ENCODE measurements at regions not wholly inside any gene's neighbourhood (a gene's known extent, or its start where the extent isn't known, plus 50 kb on each side); places are given as distances from the start of the nearest gene placed in this dataset.
"Not testable (repeated sequence)": the region's sequence is repeated elsewhere in the genome, so short reads cannot be mapped to it uniquely, and the experiment has no call there.

DNA sequence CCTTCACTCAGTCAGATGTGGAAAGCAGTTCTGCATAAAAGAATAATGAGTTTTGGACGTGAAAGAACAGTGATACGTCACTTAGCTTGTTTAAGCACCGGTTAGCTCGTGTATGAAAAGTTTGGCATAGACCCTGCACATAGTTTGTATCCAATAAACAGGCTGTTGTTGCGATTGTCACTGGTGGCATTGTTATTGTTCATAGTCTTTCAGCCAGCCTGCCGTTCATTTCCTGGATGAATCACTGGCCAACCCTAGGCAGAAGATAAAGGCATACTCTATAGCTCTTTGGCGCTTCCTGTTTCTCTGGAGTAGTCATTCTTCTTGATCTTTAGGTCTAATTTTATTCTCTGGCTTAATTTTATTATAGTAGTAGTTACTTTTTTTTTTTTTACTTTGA lies 57.8 kb upstream of the ANKRD30A start:
- intact Hi-C loops (cut with DNase I) = no loop called here
- Histone ChIP-seq H3K4me3 (ENCODE audit: low read length) (no peak overlapping the region), H3K9me3 (ENCODE audit: control insufficient read depth, low read length) (no peaks in the 10 kb centered on the region), H3K4me1 (ENCODE audit: control insufficient read depth, insufficient read depth, low read length) (no peaks in the 10 kb centered on the region), H3K27me3 (ENCODE audit: control insufficient read depth, insufficient read depth) (no peaks in the 10 kb centered on the region), H3K27ac (ENCODE audit: low read length) (no peak overlapping the region)
- ATAC-seq (no peak), DNase-seq (no peak)
- WGBS = 76% methylated on average over 7 of the region's 7 CpGs

DNA sequence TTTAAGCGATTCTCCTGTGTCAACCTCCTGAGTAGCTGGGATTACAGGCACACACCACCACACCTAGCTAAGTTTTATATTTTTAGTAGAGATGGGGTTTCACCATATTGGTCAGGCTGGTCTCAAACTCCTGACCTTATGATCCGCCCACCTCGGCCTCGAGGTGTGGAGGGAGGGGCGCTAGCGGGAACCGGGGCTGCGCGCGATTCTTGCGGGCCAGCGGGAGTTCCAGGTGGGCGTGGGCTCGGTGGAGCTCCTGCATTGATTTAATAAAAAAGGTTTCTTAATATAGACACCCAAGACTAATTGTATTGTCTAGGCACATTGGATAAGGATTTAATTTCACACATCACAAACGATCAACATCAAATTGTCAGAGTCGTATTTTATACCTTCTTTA lies 63.1 kb upstream of the ANKRD30A start:
- DNase-seq; intact Hi-C loops (cut with DNase I): not testable (repeated sequence)

DNA sequence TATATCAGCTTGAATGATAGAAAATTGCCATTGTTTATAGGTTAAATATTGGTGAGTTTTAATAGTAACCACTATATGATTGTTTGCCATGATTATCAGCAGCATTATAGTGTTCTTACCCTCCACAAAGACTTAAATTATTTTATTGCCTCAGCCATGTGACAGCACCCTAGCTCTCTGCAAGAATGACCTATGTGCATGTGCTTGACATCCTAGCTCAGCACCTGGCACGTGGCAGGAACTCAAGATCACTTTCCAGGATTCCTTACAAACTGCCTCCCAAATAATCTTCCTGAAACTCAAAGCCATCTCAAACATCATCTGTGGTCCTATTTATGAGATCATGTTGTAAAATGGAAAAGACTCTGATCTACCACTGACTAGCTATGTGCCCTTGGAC lies 68.1 kb upstream of the ANKRD30A start:
- intact Hi-C loops (cut with DNase I) = no loop called here

More for the DNA sequence above, 63.1 kb upstream of the ANKRD30A start:
- not testable (repeated sequence) for ATAC-seq; H3K4me1 ChIP-seq (ENCODE audit: control insufficient read depth, insufficient read depth, low read length); H3K27ac ChIP-seq (ENCODE audit: low read length); H3K4me3 ChIP-seq (ENCODE audit: low read length); H3K27me3 ChIP-seq (ENCODE audit: control insufficient read depth, insufficient read depth); H3K9me3 ChIP-seq (ENCODE audit: control insufficient read depth, low read length)
- 90% methylated on average over 16 of the region's 16 CpGs for WGBS

DNA sequence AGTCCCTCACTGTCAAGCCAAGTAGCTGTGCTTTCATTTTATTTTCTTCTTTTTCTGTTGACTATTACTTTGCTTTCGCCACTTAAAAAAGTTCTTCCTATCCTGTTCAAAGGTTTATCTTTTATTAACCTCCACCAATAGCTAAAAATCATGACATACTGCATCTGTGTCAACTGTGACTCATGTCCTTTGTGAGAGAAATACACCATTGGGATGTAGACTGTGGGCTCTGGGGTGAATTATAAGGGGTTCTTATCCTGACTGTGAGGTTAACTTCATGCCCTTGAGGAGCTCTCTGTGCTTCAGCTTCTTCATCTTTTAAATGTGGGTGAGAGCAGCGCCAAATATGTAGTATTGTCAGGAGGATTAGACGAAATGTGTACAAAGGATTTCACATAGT lies 71.9 kb upstream of the ANKRD30A start:
- ATAC-seq (no peak), DNase-seq (no peak)
- Histone ChIP-seq H3K27ac (ENCODE audit: low read length) (no peak overlapping the region), H3K4me1 (ENCODE audit: control insufficient read depth, insufficient read depth, low read length) (no peaks in the 10 kb centered on the region), H3K4me3 (ENCODE audit: low read length) (no peak overlapping the region), H3K9me3 (ENCODE audit: control insufficient read depth, low read length) (no peaks in the 10 kb centered on the region), H3K27me3 (ENCODE audit: control insufficient read depth, insufficient read depth) (no peaks in the 10 kb centered on the region)
- WGBS = 72% methylated on average over 3 of the region's 3 CpGs
- intact Hi-C loops (cut with DNase I) = no loop called here

More for the DNA sequence above, 68.1 kb upstream of the ANKRD30A start:
- DNase-seq (no peak), ATAC-seq (no peak)
- H3K4me1 ChIP-seq (ENCODE audit: control insufficient read depth, insufficient read depth, low read length) = no peaks in the 10 kb centered on the region
- no peaks in the 10 kb centered on the region for H3K9me3 ChIP-seq (ENCODE audit: control insufficient read depth, low read length)
- no peak overlapping the region for H3K4me3 ChIP-seq (ENCODE audit: low read length)
- H3K27me3 ChIP-seq (ENCODE audit: control insufficient read depth, insufficient read depth) = no peaks in the 10 kb centered on the region
- no peak overlapping the region for H3K27ac ChIP-seq (ENCODE audit: low read length)
- 18% methylated on average over 1 of the region's 1 CpG for WGBS

DNA sequence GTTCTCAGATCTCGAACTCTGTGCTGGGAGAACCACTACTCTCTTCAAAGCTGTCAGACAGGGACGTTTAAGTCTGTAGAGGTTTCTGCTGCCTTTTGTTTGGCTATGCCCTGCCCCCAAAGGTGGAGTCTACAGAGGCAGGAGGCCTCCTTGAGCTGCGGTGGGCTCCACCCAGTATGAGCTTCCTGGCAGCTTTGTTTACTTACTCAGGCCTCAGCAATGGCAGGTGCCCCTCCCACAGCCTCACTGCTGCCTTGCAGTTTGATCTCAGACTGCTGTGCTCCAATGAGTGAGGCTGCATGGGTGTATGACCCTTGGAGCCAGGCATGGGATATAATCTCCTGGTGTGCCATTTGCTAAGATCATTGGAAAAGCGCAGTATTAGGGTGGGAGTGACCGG lies 75.4 kb upstream of the ANKRD30A start:
- 73% methylated on average over 5 of the region's 5 CpGs for WGBS
- H3K27me3 ChIP-seq (ENCODE audit: control insufficient read depth, insufficient read depth); H3K9me3 ChIP-seq (ENCODE audit: control insufficient read depth, low read length); DNase-seq; intact Hi-C loops (cut with DNase I); H3K27ac ChIP-seq (ENCODE audit: low read length); ATAC-seq; H3K4me3 ChIP-seq (ENCODE audit: low read length); H3K4me1 ChIP-seq (ENCODE audit: control insufficient read depth, insufficient read depth, low read length): not testable (repeated sequence)

DNA sequence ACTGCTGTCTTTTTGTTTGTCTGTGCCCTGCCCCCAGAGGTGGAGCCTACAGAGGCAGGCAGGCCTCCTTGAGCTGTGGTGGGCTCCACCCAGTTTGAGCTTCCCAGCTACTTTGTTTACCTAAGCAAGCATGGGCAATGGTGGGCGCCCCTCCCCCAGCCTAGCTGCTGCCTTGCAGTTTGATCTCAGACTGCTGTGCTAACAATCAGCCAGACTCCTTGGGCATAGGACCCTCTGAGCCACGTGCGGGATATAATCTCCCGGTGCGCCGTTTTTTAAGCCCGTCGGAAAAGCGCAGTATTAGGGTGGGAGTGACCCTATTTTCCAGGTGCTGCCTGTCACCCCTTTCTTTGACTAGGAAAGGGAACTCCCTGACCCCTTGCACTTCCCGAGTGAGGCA lies 81.1 kb upstream of the ANKRD30A start:
- H3K27ac ChIP-seq (ENCODE audit: low read length); ATAC-seq; H3K27me3 ChIP-seq (ENCODE audit: control insufficient read depth, insufficient read depth); intact Hi-C loops (cut with DNase I); H3K4me3 ChIP-seq (ENCODE audit: low read length); H3K4me1 ChIP-seq (ENCODE audit: control insufficient read depth, insufficient read depth, low read length); H3K9me3 ChIP-seq (ENCODE audit: control insufficient read depth, low read length); DNase-seq: not testable (repeated sequence)
- 85% methylated on average over 10 of the region's 10 CpGs for WGBS

DNA sequence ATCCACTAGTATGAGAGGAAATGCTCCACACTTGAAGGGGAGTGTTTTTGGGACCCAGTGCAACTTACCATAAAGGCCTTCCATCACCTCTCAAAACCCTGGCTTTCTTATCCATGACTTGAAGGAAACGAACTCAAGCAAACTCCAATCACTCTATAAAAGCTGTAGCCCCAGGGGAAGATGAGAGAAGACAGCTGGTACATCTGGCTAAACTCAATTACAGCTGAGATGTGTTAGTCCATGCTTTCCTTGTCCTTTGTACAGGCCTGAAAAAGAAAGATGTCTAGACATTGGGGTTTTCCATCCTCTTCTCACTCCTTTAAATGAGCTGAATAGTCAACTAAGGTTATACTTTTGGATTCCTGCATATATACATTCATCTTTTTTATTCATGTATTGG lies 89.5 kb upstream of the ANKRD30A start:
- intact Hi-C loops (cut with DNase I) = no loop called here
- no peak for ATAC-seq

DNA sequence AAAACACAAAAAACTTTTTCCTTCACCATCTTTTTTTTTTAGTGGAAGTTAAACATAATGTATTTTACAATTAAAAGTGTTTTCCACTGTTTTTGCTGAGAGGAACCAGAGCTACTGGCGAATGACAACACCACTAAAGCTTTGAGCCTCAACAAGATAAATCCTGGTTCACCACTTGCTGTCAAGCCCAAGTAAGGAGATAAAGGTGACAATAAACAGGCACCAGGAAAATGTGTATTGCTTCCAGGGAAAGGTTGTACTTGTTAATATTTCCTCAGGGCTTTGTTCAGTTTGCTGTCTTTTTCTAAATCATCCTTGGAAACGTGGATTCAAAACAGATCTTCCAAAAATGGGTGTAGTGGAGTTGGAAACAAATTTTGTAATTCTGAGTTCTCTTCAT lies 109.9 kb upstream of the ANKRD30A start:
- Histone ChIP-seq H3K4me3 (ENCODE audit: low read length) (no peak overlapping the region), H3K9me3 (ENCODE audit: control insufficient read depth, low read length) (no peaks in the 10 kb centered on the region), H3K27ac (ENCODE audit: low read length) (no peak overlapping the region), H3K27me3 (ENCODE audit: control insufficient read depth, insufficient read depth) (peaks cover 3% of the 10 kb centered on the region), H3K4me1 (ENCODE audit: control insufficient read depth, insufficient read depth, low read length) (no peaks in the 10 kb centered on the region)
- intact Hi-C loops (cut with DNase I) = no loop called here
- 30% methylated on average over 2 of the region's 2 CpGs for WGBS
- ATAC-seq (no peak), DNase-seq (no peak)

More for the DNA sequence above, 89.5 kb upstream of the ANKRD30A start:
- WGBS = 11% methylated on average over 1 of the region's 1 CpG
- no peak overlapping the region for H3K27ac ChIP-seq (ENCODE audit: low read length)
- no peaks in the 10 kb centered on the region for H3K9me3 ChIP-seq (ENCODE audit: control insufficient read depth, low read length)
- no peak for DNase-seq
- H3K4me3 ChIP-seq (ENCODE audit: low read length) = no peak overlapping the region
- no peaks in the 10 kb centered on the region for H3K27me3 ChIP-seq (ENCODE audit: control insufficient read depth, insufficient read depth)
- H3K4me1 ChIP-seq (ENCODE audit: control insufficient read depth, insufficient read depth, low read length) = no peaks in the 10 kb centered on the region

DNA sequence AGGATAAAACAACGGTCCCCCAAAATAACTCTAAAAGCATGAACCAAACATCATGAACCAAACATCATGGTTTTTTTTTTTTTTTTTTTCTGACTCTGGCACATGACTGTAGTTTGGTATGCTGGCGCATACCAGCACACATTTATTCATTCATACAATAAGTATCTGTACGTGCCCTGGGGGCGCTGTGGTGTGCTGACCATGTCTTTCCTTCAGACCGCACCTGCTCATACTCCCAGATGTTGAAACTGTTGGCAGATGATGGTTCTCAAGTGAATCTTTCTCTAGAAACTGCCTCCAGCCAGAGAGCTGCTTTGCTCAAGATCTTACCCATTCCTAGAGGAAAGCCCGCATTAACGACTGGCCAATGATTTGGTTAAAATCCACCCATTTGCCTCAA lies 114.7 kb upstream of the ANKRD30A start:
- no peaks in the 10 kb centered on the region for H3K4me1 ChIP-seq (ENCODE audit: control insufficient read depth, insufficient read depth, low read length)
- intact Hi-C loops (cut with DNase I) = no loop called here
- no peak overlapping the region for H3K27ac ChIP-seq (ENCODE audit: low read length)
- ATAC-seq = no peak
- DNase-seq = no peak
- no peak overlapping the region for H3K4me3 ChIP-seq (ENCODE audit: low read length)
- H3K9me3 ChIP-seq (ENCODE audit: control insufficient read depth, low read length) = no peaks in the 10 kb centered on the region
- whole genome bisulfite sequencing = 76% methylated on average over 7 of the region's 7 CpGs
- H3K27me3 ChIP-seq (ENCODE audit: control insufficient read depth, insufficient read depth) = peaks cover 3% of the 10 kb centered on the region

DNA sequence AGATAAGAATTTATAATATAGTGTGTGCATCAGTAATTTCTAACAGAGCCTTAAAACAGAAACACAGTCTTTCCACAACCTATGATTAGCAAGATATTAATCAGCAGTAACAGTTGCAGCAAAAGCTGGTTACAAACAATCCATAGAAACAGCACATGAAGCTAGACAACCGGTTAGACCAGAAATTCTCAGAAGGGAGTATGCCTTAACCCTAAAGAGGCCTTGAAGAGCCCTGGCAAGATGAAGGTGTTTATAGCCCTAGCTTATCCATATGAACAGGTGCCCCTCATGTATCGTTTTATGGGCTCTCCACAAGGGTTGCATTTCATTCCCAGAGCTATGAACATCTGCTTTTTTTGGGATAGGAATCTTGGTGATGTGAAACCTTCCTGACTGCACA lies 117.1 kb upstream of the ANKRD30A start:
- WGBS = 59% methylated on average over 2 of the region's 2 CpGs
- H3K9me3 ChIP-seq (ENCODE audit: control insufficient read depth, low read length); H3K27ac ChIP-seq (ENCODE audit: low read length); H3K4me3 ChIP-seq (ENCODE audit: low read length); ATAC-seq; H3K27me3 ChIP-seq (ENCODE audit: control insufficient read depth, insufficient read depth); DNase-seq; intact Hi-C loops (cut with DNase I); H3K4me1 ChIP-seq (ENCODE audit: control insufficient read depth, insufficient read depth, low read length): not testable (repeated sequence)

DNA sequence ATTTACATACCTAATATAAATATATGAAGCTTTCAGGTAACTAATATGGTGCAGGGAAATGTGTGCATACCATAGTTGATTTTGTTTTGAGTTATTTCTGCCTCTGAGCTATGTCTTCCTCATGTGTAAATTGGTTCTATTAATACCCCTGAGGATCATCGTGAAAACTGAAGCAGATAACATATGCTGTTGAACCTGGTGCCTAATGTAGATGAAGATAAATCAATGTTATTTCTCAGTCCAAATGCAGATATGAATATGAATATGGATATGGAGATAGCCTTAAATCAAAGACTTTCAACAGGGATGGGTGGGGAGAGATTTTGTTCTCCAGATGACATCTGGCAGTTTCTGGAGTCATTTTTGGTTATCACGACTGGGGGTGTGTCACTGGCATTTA lies 122.3 kb upstream of the ANKRD30A start:
- Histone ChIP-seq H3K4me1 (ENCODE audit: control insufficient read depth, insufficient read depth, low read length) (no peaks in the 10 kb centered on the region), H3K4me3 (ENCODE audit: low read length) (no peak overlapping the region), H3K27ac (ENCODE audit: low read length) (no peak overlapping the region), H3K9me3 (ENCODE audit: control insufficient read depth, low read length) (no peaks in the 10 kb centered on the region), H3K27me3 (ENCODE audit: control insufficient read depth, insufficient read depth) (no peaks in the 10 kb centered on the region)
- ATAC-seq = no peak
- intact Hi-C loops (cut with DNase I) = no loop called here
- 61% methylated on average over 2 of the region's 2 CpGs for WGBS
- no peak for DNase-seq

DNA sequence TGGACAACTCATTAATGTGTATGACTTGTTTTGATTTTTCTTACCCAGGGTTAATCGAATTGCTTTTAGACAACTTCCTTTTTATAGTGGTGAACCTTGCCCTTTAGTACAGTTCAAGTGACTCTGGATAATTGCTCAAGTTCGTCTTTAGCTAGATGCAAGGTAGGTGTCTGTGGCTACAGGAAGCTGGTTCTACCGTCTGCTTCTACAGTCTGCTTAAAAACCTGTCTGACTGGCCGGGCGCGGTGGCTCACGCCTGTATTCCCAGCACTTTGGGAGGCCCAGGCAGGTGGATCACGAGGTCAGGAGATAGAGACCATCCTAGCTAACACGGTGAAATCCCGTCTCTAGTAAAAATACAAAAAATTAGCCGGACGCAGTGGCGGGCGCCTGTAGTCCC lies 129.6 kb upstream of the ANKRD30A start:
- 86% methylated on average over 14 of the region's 14 CpGs for WGBS

More for the DNA sequence above, 129.6 kb upstream of the ANKRD30A start:
- H3K27ac ChIP-seq (ENCODE audit: low read length); H3K4me3 ChIP-seq (ENCODE audit: low read length); DNase-seq; H3K4me1 ChIP-seq (ENCODE audit: control insufficient read depth, insufficient read depth, low read length); H3K27me3 ChIP-seq (ENCODE audit: control insufficient read depth, insufficient read depth); H3K9me3 ChIP-seq (ENCODE audit: control insufficient read depth, low read length); ATAC-seq; intact Hi-C loops (cut with DNase I): not testable (repeated sequence)
